K562 (cell line): ENCODE measurements at regions not wholly inside any gene's neighbourhood (a gene's known extent, or its start where the extent isn't known, plus 50 kb on each side); places are given as distances from the start of the nearest gene placed in this dataset.
A peak's percentile ranks its signal among the peaks of the same experiment; 100 is the strongest.
"Not testable (repeated sequence)": the region's sequence is repeated elsewhere in the genome, so short reads cannot be mapped to it uniquely, and the experiment has no call there.

ENCODE experiments used
- ATAC-seq: fragments of 200-7000 bp; cut with Tn5 transposase; 3 replicates; pipeline ENCODE4 v1.9.1; 2020; ENCODE audit warnings: moderate library complexity
- BruUV-seq: library from RNA; stranded (reverse); fragments of 400-500 nt; replicated peaks from 2 replicates; lab custom pipeline; 2021; lab: Mats Ljungman, UMichigan
- CTCF ChIA-PET: fragments of 300-600 bp; formaldehyde crosslinking; extraction: SDS; loops from one replicate; lab custom pipeline; 2021; ENCODE audit warnings: low intra/inter-chr PET ratio; lab: Yijun Ruan, JAX
- POLR2A ChIA-PET: fragments of 300-600, 350-650 bp; sonication (Branson Sonifier 250); formaldehyde crosslinking; extraction: SDS; loops from one replicate; lab custom pipeline; 2021; ENCODE audit warnings: antibody characterized with exemption, inconsistent platforms; lab: Yijun Ruan, JAX
- DNase-seq, 4 experiments: peaks; one replicate each; pipeline versions ENCODE4 v3.0.0 to v3.0.0-alpha.2; 2011 to 2018; ENCODE audit warnings: low spot score in 3 of 4, mixed read lengths in 3 of 4; ENCODE audit errors: extremely low read depth in 1 of 4
- FAIRE-seq: peaks from 2 replicates; lab custom pipeline; 2011; peaks lifted over from hg19 to GRCh38; lab: Jason Lieb, UNC
- H2AFZ ChIP-seq: 2 replicates; pipeline ENCODE4 v1.6.0; 2011; ENCODE audit warnings: low read depth, low read length, control low read depth, inconsistent platforms
- H3K27ac ChIP-seq: fragments of 200-600 bp; 3 replicates; pipeline ENCODE4 v1.8.0; 2011; ENCODE audit warnings: low read depth, mild to moderate bottlenecking, control low read depth, inconsistent platforms, low read length, moderate library complexity, mixed read lengths; ENCODE audit errors: extremely low read depth
- H3K27me3 ChIP-seq, 2 experiments: fragments of 300-600 bp in 1 of 2; 2 replicates in 1 of 2; 3 replicates in 1 of 2; pipeline versions ENCODE4 v1.6.0 to v1.8.0; 2011; ENCODE audit warnings: inconsistent platforms in 2 of 2, low read length in 2 of 2, mild to moderate bottlenecking in 1 of 2, mixed read lengths in 1 of 2, moderate library complexity in 1 of 2; ENCODE audit not compliant: control insufficient read depth in 2 of 2, insufficient read depth in 2 of 2
- H3K36me3 ChIP-seq: fragments of 300-600 bp; 3 replicates; pipeline ENCODE4 v1.8.0; 2011; ENCODE audit warnings: mild to moderate bottlenecking, low read length, inconsistent platforms; ENCODE audit not compliant: control insufficient read depth, insufficient read depth
- H3K4me1 ChIP-seq, 2 experiments: fragments of 200-600 bp in 1 of 2; replicated peaks in 1 of 2; 2 replicates in 1 of 2; 3 replicates in 1 of 2; pipeline versions ENCODE4 v1.5.1 to v1.8.0; 2011; ENCODE audit warnings: inconsistent platforms in 2 of 2, low read length in 2 of 2, mild to moderate bottlenecking in 1 of 2, mixed read lengths in 1 of 2, moderate library complexity in 1 of 2; ENCODE audit not compliant: control insufficient read depth in 2 of 2, insufficient read depth in 2 of 2
- H3K4me2 ChIP-seq: 2 replicates; pipeline ENCODE4 v1.6.1; 2011; ENCODE audit warnings: low read length, control low read depth, inconsistent platforms, mixed read lengths; ENCODE audit not compliant: insufficient read depth
- H3K4me3 ChIP-seq: fragments of 200-600 bp; sonication (generic), shearing (Covaris generic); 2 replicates; pipeline ENCODE4 v1.5.1; 2016; ENCODE audit warnings: control low read depth, inconsistent platforms
- H3K79me2 ChIP-seq: fragments of 200-600 bp; 3 replicates; pipeline ENCODE4 v1.8.0; 2011; ENCODE audit warnings: low read length, inconsistent platforms; ENCODE audit not compliant: control insufficient read depth, insufficient read depth
- H3K9ac ChIP-seq, 2 experiments: 2 replicates each; pipeline versions ENCODE4 v1.6.0 to v1.6.1; 2011; ENCODE audit warnings: low read depth in 2 of 2, low read length in 2 of 2, control low read depth in 1 of 2, inconsistent platforms in 1 of 2, mild to moderate bottlenecking in 1 of 2, mixed read lengths in 1 of 2; ENCODE audit not compliant: insufficient read depth in 1 of 2
- H3K9me1 ChIP-seq: one replicate; pipeline ENCODE4 v1.6.0; 2011; ENCODE audit warnings: inconsistent platforms, mild to moderate bottlenecking, low read length, moderate library complexity; ENCODE audit not compliant: control insufficient read depth, insufficient read depth
- H3K9me3 ChIP-seq: replicated peaks from 2 replicates; pipeline ENCODE4 v1.5.1; 2011; ENCODE audit warnings: low read depth, low read length, inconsistent platforms; ENCODE audit not compliant: control insufficient read depth, insufficient read depth
- H4K20me1 ChIP-seq: replicated peaks from 2 replicates; pipeline ENCODE4 v1.6.1; 2011; ENCODE audit warnings: low read length, inconsistent platforms, mixed read lengths; ENCODE audit not compliant: control insufficient read depth, insufficient read depth
- BDP1 ChIP-seq: IDR thresholded peaks from 3 replicates; pipeline ENCODE4 v1.6.1; 2011; ENCODE audit not compliant: insufficient read length, insufficient read depth
- CXXC5 ChIP-seq: fragments of 250-450 bp; sonication (Bioruptor Pico); IDR thresholded peaks from 2 replicates; pipeline ENCODE4 v1.8.0; 2022; ENCODE audit warnings: inconsistent platforms, mild to moderate bottlenecking, moderate library complexity
- GABPA ChIP-seq: fragments of 200-800 bp; sonication (Bioruptor generic); conservative IDR thresholded peaks from 2 replicates; pipeline ENCODE4 v1.6.1; 2016; ENCODE audit warnings: low read depth, missing genetic modification characterization, missing compliant biosample characterization
- RAD21 ChIP-seq, 2 experiments: fragments of 250-450 bp in 1 of 2; fragments of 450-650 bp in 1 of 2; sonication (Bioruptor Pico) in 1 of 2; formaldehyde crosslinking in 1 of 2; IDR thresholded peaks in 1 of 2; conservative IDR thresholded peaks in 1 of 2; 2 replicates each; pipeline versions ENCODE4 v1.4.0 to v1.8.0; 2020 to 2022; ENCODE audit warnings: mild to moderate bottlenecking in 2 of 2, moderate library complexity in 1 of 2
- SP2 ChIP-seq: IDR thresholded peaks from 2 replicates; pipeline ENCODE4 v1.6.1; 2011; ENCODE audit warnings: mild to moderate bottlenecking, low read depth, low read length, moderate library complexity; ENCODE audit not compliant: poor library complexity, severe bottlenecking; ENCODE audit errors: extremely low read depth
- TRIM28 ChIP-seq: fragments of 450-650 bp; IDR thresholded peaks from 2 replicates; pipeline ENCODE4 v1.6.1; 2017
- ZNF324 ChIP-seq: fragments of 250-450 bp; sonication (Bioruptor Pico); IDR thresholded peaks from 2 replicates; pipeline ENCODE4 v1.4.0; 2020; ENCODE audit warnings: mild to moderate bottlenecking
- ZNF79 ChIP-seq: fragments of 250-450 bp; sonication (Bioruptor Pico); IDR thresholded peaks from 2 replicates; pipeline ENCODE4 v1.4.0; 2020; ENCODE audit warnings: low read depth, mild to moderate bottlenecking, moderate library complexity
- WGBS: fragments of 100-300 bp; shearing (Covaris generic); methylation state at CpG from one replicate; pipeline ENCODE4 v1.1.6; 2016; ENCODE audit warnings: low coverage, mixed read lengths; ENCODE audit not compliant: insufficient coverage; ENCODE audit errors: missing lambda C conversion rate; 5-methylcytosine and 5-hydroxymethylcytosine counted together
- in situ Hi-C: fragments of 300-500 bp; cut with MboI; formaldehyde crosslinking; loops from 4 replicates; pipeline ENCODE4 v1.15.0; 2018; ENCODE audit warnings: inconsistent platforms, mixed read lengths
- intact Hi-C: fragments of 100-400 bp; cut with micrococcal nuclease; formaldehyde crosslinking; loops from 2 replicates; pipeline ENCODE4 v1.14.2; 2022
- TF ChIP-seq, protein P1 (sequence below): sonication (generic); formaldehyde crosslinking; IDR thresholded peaks from 2 replicates; pipeline ENCODE4 v1.8.0; 2022; ENCODE audit warnings: missing genetic modification reagents, mild to moderate bottlenecking, borderline replicate concordance
- TF ChIP-seq, protein P2 (sequence below): fragments of 450-650 bp; IDR thresholded peaks from 2 replicates; pipeline ENCODE4 v1.6.1; 2018; ENCODE audit warnings: mild to moderate bottlenecking, low read depth; ENCODE audit not compliant: partially characterized antibody
- TF ChIP-seq, protein P3 (sequence below), 2 experiments: fragments of 450-650 bp in 1 of 2; sonication (generic) in 1 of 2; formaldehyde crosslinking in 1 of 2; IDR thresholded peaks in 1 of 2; conservative IDR thresholded peaks in 1 of 2; 2 replicates each; pipeline versions ENCODE4 v1.6.1 to v1.8.1; 2016 to 2023; ENCODE audit warnings: mild to moderate bottlenecking in 2 of 2, moderate library complexity in 2 of 2, inconsistent platforms in 1 of 2, missing genetic modification reagents in 1 of 2

DNA sequence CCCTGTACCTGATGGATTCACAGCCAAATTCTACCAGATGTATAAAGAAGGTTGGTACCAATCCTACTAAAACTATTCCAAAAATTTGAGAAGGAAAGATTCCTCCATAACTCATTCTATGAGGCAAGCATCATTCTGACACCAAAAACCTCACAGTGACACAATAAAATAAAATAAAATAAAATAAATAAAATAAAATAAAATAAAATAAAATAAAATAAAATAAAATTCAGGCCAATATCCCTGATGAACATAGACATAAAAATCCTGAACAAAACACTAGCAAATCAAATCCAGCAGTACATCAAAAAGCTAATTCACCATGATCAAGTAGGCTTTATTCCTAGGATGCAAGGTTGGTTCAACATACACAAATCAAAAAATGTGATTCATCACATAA, 108.1 kb downstream of the PROX1 start:
- H3K27ac ChIP-seq, CTCF ChIA-PET, H3K4me3 ChIP-seq, ATAC-seq, H4K20me1 ChIP-seq, H3K27me3 ChIP-seq, in situ Hi-C loops, H3K9me3 ChIP-seq, DNase-seq, intact Hi-C loops, H3K36me3 ChIP-seq, POLR2A ChIA-PET, FAIRE-seq, H3K4me1 ChIP-seq, BruUV-seq, H2AFZ ChIP-seq, H3K4me2 ChIP-seq, H3K9ac ChIP-seq, H3K9me1 ChIP-seq, H3K79me2 ChIP-seq: not testable (repeated sequence)
- TF ChIP-seq ZNF324 (CRISPR knock-in tag), result peak; percentile 71; the same call in 1 of the 2 replicates

DNA sequence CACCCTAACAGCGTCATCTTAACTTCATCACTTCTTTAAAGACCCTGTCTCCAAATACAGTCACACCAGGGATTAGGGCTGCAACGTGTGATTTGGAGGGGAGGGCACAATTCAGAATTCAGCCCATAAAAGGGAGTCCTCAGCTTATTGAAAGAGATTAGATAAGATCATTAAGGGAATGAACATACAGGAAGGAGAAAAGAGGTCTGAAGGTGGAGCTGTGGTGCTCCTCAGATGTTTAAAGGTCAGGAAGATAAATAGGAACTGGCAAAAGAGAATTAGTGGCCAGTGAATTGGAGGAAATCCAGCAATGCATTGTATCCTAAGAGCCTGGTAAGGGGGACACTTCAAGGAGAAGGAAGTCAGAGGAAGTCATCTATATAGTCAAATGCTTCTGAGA, 113.5 kb downstream of the PROX1 start:
- Histone ChIP-seq H3K9me1 (no peaks in the 10 kb centered on the region), H3K4me1 (no peaks in the 10 kb centered on the region), H3K9me3 (no peaks in the 10 kb centered on the region), H2AFZ (no peak overlapping the region), H3K36me3 (no peaks in the 10 kb centered on the region), H3K4me3 (no peak overlapping the region), H3K4me2 (no peak overlapping the region), H3K79me2 (no peaks in the 10 kb centered on the region), H4K20me1 (no peaks in the 10 kb centered on the region), H3K27ac (no peak overlapping the region), H3K27me3 (peaks cover 0 to 4% of the 10 kb centered on the region in 2 experiments; a peak in 1 of 5 replicates), H3K9ac (no peak overlapping the region)
- POLR2A ChIA-PET, result no interaction called here
- FAIRE-seq (no peak), DNase-seq (no peak), ATAC-seq (no peak)
- CTCF ChIA-PET, result no interaction called here
- intact Hi-C loops (no loop called here), in situ Hi-C loops (no loop called here)
- no TSS peak for BruUV-seq
- 0% methylated on average over 2 of the region's 2 CpGs for WGBS
- TF ChIP-seq, protein P1, sequence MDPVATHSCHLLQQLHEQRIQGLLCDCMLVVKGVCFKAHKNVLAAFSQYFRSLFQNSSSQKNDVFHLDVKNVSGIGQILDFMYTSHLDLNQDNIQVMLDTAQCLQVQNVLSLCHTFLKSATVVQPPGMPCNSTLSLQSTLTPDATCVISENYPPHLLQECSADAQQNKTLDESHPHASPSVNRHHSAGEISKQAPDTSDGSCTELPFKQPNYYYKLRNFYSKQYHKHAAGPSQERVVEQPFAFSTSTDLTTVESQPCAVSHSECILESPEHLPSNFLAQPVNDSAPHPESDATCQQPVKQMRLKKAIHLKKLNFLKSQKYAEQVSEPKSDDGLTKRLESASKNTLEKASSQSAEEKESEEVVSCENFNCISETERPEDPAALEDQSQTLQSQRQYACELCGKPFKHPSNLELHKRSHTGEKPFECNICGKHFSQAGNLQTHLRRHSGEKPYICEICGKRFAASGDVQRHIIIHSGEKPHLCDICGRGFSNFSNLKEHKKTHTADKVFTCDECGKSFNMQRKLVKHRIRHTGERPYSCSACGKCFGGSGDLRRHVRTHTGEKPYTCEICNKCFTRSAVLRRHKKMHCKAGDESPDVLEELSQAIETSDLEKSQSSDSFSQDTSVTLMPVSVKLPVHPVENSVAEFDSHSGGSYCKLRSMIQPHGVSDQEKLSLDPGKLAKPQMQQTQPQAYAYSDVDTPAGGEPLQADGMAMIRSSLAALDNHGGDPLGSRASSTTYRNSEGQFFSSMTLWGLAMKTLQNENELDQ (CRISPR knock-in tag), result no peak
- TF ChIP-seq, protein P2, sequence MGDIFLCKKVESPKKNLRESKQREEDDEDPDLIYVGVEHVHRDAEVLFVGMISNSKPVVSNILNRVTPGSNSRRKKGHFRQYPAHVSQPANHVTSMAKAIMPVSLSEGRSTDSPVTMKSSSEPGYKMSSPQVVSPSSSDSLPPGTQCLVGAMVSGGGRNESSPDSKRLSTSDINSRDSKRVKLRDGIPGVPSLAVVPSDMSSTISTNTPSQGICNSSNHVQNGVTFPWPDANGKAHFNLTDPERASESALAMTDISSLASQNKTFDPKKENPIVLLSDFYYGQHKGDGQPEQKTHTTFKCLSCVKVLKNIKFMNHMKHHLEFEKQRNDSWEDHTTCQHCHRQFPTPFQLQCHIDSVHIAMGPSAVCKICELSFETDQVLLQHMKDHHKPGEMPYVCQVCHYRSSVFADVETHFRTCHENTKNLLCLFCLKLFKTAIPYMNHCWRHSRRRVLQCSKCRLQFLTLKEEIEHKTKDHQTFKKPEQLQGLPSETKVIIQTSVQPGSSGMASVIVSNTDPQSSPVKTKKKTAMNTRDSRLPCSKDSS, result no peak
- TF ChIP-seq BDP1 (no peak), TRIM28 (no peak), CXXC5 (no peak), GABPA (tag) (0 out of 2 replicates have a peak, but pooled peaks have one; percentile 20), ZNF79 (CRISPR knock-in tag) (no peak), SP2 (no peak), RAD21 (CRISPR knock-in tag; conservative IDR thresholded peaks at IDR 0.05 in 1 of 2, IDR thresholded peaks at IDR 0.05 in 1 of 2) (0 out of 4 replicates have a peak, but pooled peaks of 1 of the 2 experiments have one; percentile 11)
- TF ChIP-seq, protein P3, sequence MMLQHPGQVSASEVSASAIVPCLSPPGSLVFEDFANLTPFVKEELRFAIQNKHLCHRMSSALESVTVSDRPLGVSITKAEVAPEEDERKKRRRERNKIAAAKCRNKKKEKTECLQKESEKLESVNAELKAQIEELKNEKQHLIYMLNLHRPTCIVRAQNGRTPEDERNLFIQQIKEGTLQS (IDR thresholded peaks at IDR 0.05), result no peak
- TF ChIP-seq, protein P3 (CRISPR knock-in tag; conservative IDR thresholded peaks at IDR 0.05), result no peak
